Ishikawa (cell line): ENCODE measurements at regions not wholly inside any gene's neighbourhood (a gene's known extent, or its start where the extent isn't known, plus 50 kb on each side); places are given as distances from the start of the nearest gene placed in this dataset.

Experiments used
- CEBPB ChIP-seq: IDR thresholded peaks from 2 replicates; pipeline ENCODE4 v1.6.1; 2012
- CREB1 ChIP-seq: IDR thresholded peaks from 2 replicates; pipeline ENCODE4 v1.6.1; 2012; ENCODE audit warnings: low read depth
- EGR1 ChIP-seq: IDR thresholded peaks from 2 replicates; pipeline ENCODE4 v1.6.1; 2012
- EP300 ChIP-seq: IDR thresholded peaks from 2 replicates; pipeline ENCODE4 v1.6.1; 2012; ENCODE audit warnings: borderline replicate concordance
- FOXM1 ChIP-seq: IDR thresholded peaks from 2 replicates; pipeline ENCODE4 v1.6.1; 2012; ENCODE audit warnings: low read depth, borderline replicate concordance
- NFIC ChIP-seq: IDR thresholded peaks from 2 replicates; pipeline ENCODE4 v1.6.1; 2012
- RAD21 ChIP-seq: IDR thresholded peaks from 2 replicates; pipeline ENCODE4 v1.6.1; 2012; ENCODE audit warnings: low read depth
- TAF1 ChIP-seq: IDR thresholded peaks from 2 replicates; pipeline ENCODE4 v1.6.1; 2012; ENCODE audit warnings: low read depth, mild to moderate bottlenecking
- TCF12 ChIP-seq: IDR thresholded peaks from 2 replicates; pipeline ENCODE4 v1.6.1; 2012; ENCODE audit warnings: low read depth
- TEAD4 ChIP-seq: IDR thresholded peaks from 2 replicates; pipeline ENCODE4 v1.6.1; 2012
- YY1 ChIP-seq: IDR thresholded peaks from 2 replicates; pipeline ENCODE4 v1.6.1; 2012; ENCODE audit warnings: low read depth
- ZBTB7A ChIP-seq: IDR thresholded peaks from 2 replicates; pipeline ENCODE4 v1.6.1; 2012; ENCODE audit warnings: low read depth
- TF ChIP-seq, protein P1 (sequence below): IDR thresholded peaks from 2 replicates; pipeline ENCODE4 v1.6.1; 2012
- TF ChIP-seq, protein P2 (sequence below): IDR thresholded peaks from 2 replicates; pipeline ENCODE4 v1.6.1; 2012
- TF ChIP-seq, protein P3 (sequence below): IDR thresholded peaks from 2 replicates; pipeline ENCODE4 v1.6.1; 2012; ENCODE audit warnings: low read depth, mild to moderate bottlenecking

DNA sequence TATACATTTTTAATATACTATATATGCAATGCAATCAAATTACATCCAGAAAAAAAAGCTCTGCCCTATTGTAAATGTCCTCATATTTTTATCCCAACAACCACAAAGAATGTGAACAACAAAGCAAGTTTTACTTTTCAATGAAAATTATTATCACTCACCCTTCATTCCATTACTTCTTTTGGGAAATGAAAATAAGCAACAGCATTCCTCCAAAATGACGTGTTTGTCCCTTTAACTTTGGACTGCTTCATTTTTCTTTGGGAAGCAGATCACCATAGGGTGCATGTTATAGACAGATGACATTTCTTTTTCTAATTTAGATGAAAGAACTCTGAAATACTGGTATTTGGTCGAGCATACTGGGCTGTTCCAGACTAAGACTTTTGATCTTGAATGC is 667.1 kb upstream of the BOD1L1 start:
- TF ChIP-seq TEAD4 (no peak), TCF12 (no peak), NFIC (no peak), ZBTB7A (no peak)
- TF ChIP-seq, protein P1, sequence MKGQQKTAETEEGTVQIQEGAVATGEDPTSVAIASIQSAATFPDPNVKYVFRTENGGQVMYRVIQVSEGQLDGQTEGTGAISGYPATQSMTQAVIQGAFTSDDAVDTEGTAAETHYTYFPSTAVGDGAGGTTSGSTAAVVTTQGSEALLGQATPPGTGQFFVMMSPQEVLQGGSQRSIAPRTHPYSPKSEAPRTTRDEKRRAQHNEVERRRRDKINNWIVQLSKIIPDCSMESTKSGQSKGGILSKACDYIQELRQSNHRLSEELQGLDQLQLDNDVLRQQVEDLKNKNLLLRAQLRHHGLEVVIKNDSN, result no peak

DNA sequence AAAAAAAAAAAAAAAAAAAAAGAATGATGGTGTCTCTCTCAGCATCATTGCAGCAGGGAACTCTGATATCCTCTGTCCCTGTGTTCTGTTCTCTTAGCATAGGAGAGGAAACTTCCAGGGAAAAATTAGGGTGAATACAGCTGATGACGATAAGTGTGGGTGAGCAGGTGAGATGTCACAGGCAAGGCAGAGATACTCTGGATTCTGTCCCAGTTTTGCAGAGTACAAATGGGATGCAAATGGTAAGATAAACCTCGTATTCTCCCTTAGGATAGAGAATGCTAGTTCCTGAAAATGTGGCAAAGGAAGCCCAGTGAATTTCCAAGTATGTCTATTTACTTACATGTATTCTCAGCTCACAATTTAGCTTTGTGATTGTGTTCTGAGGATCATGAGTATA is 671.6 kb upstream of the BOD1L1 start:
- no peak for TF ChIP-seq TCF12
- TF ChIP-seq EP300, result no peak
- no peak for TF ChIP-seq TEAD4
- TF ChIP-seq TAF1, result no peak
- TF ChIP-seq YY1, result no peak
- TF ChIP-seq RAD21, result no peak
- TF ChIP-seq, protein P2, sequence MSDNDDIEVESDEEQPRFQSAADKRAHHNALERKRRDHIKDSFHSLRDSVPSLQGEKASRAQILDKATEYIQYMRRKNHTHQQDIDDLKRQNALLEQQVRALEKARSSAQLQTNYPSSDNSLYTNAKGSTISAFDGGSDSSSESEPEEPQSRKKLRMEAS, result no peak
- TF ChIP-seq, protein P3, sequence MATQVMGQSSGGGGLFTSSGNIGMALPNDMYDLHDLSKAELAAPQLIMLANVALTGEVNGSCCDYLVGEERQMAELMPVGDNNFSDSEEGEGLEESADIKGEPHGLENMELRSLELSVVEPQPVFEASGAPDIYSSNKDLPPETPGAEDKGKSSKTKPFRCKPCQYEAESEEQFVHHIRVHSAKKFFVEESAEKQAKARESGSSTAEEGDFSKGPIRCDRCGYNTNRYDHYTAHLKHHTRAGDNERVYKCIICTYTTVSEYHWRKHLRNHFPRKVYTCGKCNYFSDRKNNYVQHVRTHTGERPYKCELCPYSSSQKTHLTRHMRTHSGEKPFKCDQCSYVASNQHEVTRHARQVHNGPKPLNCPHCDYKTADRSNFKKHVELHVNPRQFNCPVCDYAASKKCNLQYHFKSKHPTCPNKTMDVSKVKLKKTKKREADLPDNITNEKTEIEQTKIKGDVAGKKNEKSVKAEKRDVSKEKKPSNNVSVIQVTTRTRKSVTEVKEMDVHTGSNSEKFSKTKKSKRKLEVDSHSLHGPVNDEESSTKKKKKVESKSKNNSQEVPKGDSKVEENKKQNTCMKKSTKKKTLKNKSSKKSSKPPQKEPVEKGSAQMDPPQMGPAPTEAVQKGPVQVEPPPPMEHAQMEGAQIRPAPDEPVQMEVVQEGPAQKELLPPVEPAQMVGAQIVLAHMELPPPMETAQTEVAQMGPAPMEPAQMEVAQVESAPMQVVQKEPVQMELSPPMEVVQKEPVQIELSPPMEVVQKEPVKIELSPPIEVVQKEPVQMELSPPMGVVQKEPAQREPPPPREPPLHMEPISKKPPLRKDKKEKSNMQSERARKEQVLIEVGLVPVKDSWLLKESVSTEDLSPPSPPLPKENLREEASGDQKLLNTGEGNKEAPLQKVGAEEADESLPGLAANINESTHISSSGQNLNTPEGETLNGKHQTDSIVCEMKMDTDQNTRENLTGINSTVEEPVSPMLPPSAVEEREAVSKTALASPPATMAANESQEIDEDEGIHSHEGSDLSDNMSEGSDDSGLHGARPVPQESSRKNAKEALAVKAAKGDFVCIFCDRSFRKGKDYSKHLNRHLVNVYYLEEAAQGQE, result no peak
- no peak for TF ChIP-seq CREB1
- no peak for TF ChIP-seq CEBPB
- TF ChIP-seq FOXM1, result no peak
- no peak for TF ChIP-seq EGR1
- TF ChIP-seq ZBTB7A, result no peak

DNA sequence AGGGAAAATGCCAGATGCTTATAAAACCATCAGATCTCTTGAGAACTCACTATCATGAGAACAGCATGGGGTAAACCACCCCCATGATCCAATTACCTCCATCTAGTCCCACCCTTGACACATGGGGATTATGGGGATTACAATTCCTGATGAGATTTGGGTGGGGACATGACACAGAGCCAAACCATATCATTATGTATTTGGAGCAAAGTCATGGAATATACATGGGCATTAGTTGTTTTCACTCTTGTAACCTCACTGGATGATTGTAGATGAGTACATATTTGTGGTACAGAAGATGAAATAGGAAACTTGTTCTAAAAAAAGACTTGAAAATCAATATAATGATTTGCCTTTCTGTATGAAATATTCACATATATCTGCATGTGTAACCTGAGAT is 674.5 kb upstream of the BOD1L1 start:
- TF ChIP-seq FOXM1, result no peak
- TF ChIP-seq EGR1, result no peak

DNA sequence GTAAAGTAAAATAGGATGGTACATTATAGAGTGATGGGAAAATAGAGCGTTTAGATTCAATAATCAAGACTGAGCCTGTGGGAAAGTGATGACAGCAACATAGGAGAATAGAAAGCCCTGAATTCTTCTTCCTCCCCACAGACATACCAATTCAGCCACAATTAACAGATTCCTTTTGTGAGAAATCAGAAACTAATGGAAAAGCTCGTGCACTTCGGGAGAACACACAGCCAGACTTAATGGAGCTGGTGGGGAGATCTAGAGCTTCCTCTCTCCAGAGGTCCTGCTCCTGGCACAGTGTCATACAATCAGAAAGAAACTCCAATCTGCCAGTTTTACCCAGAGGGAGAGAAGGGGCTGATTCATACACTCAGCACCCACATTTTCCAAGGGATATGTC is 676.3 kb upstream of the BOD1L1 start:
- no peak for TF ChIP-seq FOXM1

DNA sequence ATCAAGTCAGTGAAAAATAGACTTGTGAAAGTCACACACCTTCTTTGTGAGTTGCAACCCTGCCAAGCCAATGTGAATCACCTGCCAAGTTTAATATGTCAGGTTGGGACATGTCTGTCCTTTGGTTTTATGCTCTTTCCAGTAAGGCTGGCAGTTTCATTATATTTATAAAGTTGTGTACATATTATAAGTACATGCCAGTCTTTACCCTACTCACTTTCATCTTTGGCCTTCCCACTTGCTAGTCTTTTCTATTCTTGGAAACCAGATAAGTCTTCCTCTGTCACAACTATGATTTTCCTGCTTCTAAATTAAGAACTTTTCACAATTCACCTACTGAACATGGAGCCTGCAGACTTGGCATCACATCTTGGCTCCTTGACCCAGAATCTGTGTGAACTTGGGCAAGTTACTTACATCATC is 680.7 kb upstream of the BOD1L1 start:
- TF ChIP-seq CREB1, result no peak
- no peak for TF ChIP-seq EP300
- TF ChIP-seq, protein P1, result no peak
- no peak for TF ChIP-seq CEBPB
- no peak for TF ChIP-seq TCF12
- no peak for TF ChIP-seq YY1
- TF ChIP-seq ZBTB7A, result no peak
- no peak for TF ChIP-seq FOXM1
- no peak for TF ChIP-seq RAD21
- TF ChIP-seq TAF1, result no peak
- no peak for TF ChIP-seq EGR1
- TF ChIP-seq, protein P2, result no peak

DNA sequence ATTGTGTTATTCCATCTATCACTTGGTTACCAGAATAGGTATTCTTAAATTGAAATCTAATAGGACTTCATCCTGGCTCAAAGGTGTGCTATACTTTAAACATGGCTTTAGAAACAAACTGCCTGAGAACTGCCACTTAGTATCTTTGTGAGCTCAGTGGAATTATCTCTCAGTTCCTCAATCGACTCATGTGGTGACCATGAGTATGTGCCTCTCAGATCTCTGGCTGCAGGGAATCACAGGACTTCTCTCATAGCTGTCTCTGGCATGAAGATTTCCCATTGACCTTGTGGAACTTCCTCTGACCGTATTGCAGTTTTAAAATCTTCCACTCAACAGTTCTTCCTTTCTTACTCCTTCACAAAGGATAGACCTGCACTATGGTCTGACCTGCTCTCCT is 681.9 kb upstream of the BOD1L1 start:
- TF ChIP-seq, protein P3, result no peak
- no peak for TF ChIP-seq TAF1

DNA sequence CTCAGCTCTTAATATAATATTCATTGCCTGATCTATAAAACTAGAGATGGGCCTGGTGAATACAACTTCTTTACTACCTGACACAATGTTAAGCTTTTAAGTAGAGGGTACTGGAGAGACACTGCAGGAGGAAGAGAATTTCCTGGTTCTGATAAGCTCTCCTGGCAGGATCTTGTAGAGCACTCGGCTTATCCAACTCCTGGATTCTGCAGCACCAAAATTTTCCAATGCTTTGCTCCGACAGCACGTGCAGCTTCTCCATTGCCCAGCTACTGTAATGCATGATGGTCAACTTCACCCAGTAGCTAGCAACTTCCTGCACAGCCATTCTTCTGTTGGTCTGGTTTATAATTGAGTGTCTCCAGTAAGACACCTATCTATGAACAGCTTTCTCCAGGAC is 686.2 kb upstream of the BOD1L1 start:
- TF ChIP-seq TEAD4, result no peak
- TF ChIP-seq, protein P1, result no peak

DNA sequence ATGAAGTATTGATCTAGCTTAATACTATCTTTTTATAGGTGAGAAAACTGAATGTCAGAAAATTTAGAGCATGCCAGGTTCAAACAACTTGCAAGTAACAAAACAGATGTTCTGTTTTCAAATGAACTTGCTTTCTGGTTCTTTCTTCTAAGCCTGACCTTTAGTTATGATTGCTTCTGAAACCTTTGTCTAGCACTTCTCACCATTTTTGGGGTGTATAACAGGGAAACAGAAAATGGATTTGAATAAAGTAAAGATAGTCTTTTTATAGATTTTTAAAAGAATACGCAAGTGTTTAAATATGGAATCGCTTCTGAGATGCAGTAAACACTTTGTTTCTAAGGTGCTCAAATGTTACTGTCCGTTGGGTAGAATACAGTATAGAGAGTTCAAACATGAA is 687.2 kb upstream of the CPEB2 start:
- TF ChIP-seq TAF1, result no peak
- no peak for TF ChIP-seq EGR1
- TF ChIP-seq NFIC, result no peak
- no peak for TF ChIP-seq YY1
